Ureter (tissue), 1 donor: ENCODE measurements at regions not wholly inside any gene's neighbourhood (a gene's known extent, or its start where the extent isn't known, plus 50 kb on each side); places are given as distances from the start of the nearest gene placed in this dataset.

Source experiments
- DNase-seq: peaks from one replicate; pipeline ENCODE4 v3.0.0-alpha.2; 2020; ENCODE audit warnings: low spot score
- donor health status: DM: yes; HTN: yes; CAD: no.

DNA sequence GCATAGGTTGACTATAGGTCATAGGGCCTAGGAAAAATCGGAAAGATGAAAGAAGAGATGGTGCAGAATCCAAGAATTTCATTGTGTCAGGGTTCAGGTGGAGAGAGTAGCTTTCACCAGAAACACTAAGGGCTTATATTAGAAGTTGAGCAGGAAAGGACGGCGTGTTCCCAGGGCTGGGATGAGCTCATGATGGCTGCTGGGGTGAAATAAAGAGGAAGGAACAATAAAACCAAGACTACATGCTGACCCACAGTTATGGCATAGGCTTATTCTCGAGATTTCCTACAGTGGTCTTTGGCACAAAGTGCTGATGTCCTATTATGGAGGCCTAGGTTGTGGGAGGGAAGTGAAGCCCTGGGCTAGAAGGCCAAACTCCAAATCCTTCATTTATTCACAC lies 195.8 kb downstream of the PTEN start:
- no peak for DNase-seq

DNA sequence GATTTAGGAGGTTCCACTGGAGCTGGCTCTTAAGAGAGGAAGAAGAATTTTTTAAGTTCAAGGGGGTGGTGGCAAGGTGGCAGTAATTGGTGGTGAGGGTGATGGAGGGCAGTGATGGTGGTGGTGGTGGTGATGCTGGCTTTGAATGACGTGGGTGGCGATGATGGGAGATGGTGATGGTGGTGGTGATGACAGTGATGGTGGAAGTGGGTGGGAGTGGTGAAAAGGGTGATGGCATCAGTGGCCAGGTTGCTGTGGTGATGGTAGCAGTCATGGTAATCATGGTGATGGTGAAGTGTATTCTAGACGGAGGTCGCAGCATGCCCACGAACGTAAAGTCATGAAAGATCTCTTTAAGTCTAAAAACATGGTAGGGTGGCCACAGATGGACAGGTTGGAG lies 197.3 kb downstream of the PTEN start:
- DNase-seq: no peak

- no peak for DNase-seq
Observed at GRCh38 chr10:88062385-88062784, 199.0 kb downstream of the PTEN start.

- no peak for DNase-seq
Observed at GRCh38 chr10:88062798-88063472, 199.5 kb downstream of the PTEN start.

GRCh38 chr10:88063861-88064557 lies 200.6 kb downstream of the PTEN start:
- DNase-seq: no peak

GRCh38 chr10:88064608-88065382 lies 201.4 kb downstream of the PTEN start:
- DNase-seq: peak; percentile 79

- DNase-seq: no peak
Observed at GRCh38 chr10:88065383-88066049, 202.1 kb downstream of the PTEN start.

DNA sequence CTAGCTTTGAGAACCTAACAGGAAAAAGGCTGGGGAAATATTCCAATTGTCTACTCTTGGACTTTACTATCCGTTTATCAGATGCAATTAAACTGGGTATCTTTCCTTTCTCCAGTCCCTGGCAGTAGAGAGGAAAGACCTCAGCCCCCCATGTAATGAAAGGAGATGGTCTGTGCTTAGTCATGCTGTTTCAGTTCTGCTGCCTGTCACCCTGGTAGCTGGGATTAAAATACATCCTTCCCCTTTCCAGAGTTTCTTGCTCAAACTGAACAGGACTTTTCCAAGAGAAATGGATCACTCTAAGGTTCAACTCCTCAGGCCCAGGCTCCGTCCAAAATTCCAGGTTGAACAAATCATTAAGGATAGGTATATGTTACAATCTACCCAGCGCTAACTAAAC lies 202.9 kb downstream of the PTEN start:
- DNase-seq: no peak

- DNase-seq: no peak
Observed at GRCh38 chr10:88066876-88067275, 203.5 kb downstream of the PTEN start.

GRCh38 chr10:88067737-88068136 lies 204.3 kb downstream of the PTEN start:
- no peak for DNase-seq

DNA sequence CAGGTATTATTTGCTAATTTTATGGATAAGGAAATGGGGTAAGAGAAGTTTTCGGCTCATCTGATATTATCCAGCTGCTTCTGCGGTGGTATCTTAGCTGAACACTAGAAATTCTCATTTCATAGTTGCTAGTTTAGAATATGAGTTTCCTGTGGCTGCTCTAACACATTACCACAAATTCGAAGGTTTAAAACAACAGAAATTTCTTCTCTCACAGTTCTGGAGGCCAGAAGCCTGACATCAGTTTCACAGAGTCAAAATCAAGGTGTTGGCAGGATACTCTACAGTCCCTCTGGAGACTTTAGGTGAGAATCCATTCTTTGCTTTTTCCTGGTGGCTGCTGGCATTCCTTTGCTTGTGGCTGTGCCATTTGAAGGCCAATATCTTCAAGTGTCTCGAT lies 205.9 kb downstream of the PTEN start:
- no peak for DNase-seq

- no peak for DNase-seq
Observed at GRCh38 chr10:88070080-88070880, 206.9 kb downstream of the PTEN start.

DNA sequence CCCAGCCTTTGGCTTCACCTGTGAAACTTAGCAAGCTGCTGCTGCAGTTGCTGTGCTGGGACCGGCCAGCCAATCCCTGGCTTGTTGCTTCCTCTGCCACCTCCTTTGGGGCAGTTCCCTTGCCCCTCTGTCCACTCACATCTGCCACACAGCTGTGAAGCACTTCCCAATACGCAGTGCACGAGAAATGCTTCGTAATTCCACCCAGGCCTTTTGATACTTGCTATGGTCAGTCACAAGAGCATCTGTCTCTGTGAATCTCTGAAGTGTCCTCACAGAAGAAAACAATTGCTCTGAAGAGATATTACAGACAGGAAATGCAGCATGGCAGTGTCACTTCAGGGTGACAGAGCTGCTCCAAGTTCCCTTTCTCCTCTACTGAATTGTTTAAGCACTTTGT lies 208.5 kb downstream of the PTEN start:
- DNase-seq: no peak

- DNase-seq: no peak
Observed at GRCh38 chr10:88073682-88074081, 210.3 kb downstream of the PTEN start.

GRCh38 chr10:88074971-88075370 lies 211.5 kb downstream of the PTEN start:
- DNase-seq: no peak

GRCh38 chr10:88076027-88076880 lies 212.8 kb downstream of the PTEN start:
- DNase-seq: no peak

DNA sequence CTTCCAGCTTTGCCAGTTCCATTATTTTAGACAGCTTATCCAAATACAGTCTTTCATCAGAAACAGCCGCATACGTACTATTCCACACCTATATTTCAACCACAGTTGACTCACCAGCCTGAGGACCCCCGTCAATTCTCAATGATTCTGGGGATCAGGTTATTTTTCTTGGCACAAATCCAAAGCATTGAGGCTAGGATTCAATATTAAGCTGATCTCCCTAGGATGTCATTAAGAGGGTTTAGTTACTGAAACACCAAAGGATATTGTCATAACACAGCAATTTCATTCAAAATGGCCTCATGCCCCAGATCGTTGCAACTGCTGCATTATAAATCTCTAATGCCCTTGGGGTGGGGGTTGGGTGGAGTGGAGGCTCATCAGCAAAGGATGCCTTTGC lies 214.6 kb downstream of the PTEN start:
- no peak for DNase-seq

DNA sequence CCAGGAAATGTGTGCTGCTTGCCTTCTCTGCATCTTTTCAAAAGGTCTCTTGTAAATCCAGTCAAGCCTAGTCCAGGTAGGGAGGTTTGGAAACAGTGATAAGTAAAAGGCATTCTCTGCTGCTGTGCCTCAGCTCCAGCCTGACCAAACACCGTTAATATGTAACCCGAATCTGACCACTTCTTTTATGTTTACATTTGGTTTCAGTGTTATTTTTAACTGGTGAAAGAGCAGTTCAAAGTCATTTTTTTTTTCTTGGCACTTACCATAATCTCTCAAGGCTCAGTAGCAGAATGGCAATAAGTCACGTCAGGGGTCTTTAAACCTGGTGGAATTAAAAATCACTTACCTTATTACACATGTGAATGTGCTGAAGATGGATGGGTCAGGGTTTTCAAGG lies 216.8 kb downstream of the PTEN start:
- no peak for DNase-seq

DNA sequence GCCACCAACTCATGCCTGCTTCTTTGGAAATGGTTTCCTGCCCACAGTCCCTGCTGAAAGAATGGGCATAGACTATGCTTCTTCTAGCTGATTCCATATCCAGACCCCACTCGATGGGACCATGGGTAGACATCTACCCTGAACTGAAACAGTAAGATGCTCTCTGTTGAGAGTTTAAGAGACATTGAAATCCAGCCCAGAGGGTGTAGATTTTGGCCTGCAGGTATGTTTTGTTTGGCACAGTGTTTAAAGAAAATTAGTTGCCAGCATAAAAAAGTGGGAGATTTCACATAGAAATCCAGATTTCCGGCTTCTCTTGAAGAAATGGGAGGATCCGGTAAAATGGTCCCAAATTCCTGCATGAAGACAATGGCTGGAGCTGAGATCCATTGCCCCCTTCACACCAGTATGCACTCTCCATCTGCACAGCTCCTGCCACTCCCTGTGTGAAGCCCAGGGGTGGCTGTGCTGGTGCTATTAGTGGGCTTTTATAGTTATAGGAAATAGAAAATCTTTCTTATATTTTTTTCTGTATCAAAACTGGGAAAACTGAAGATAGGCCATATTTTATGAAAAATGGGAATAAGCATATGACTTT lies 218.1 kb downstream of the PTEN start:
- DNase-seq: no peak

DNA sequence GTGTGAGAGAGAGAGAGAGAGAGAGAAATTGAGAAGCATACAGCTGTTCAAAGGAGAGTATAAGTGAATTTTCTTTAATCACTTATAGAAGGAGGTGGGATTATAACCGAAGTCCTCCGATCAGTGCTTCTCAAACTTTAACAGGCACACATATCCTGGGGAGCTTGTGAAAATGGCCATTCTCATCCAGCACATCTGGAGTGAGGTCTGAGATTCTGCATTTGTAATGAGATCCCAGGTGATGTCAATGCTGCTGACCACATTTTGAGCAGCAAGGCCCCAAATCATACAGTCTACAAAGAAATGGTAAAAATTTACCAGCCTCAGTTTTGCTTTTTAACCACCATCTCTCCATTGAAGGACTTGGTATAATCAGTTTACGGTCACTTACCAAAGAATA lies 219.0 kb downstream of the PTEN start:
- DNase-seq: no peak
